Activated naive CD8-positive, alpha-beta T cell treated with anti-CD3 and anti-CD28 coated beads for 36 hours (primary cell): ENCODE measurements at regions not wholly inside any gene's neighbourhood (a gene's known extent, or its start where the extent isn't known, plus 50 kb on each side); places are given as distances from the start of the nearest gene placed in this dataset.
"Not testable (repeated sequence)": the region's sequence is repeated elsewhere in the genome, so short reads cannot be mapped to it uniquely, and the experiment has no call there.

ENCODE experiments used
- DNase-seq: peaks from one replicate; pipeline ENCODE4 v3.0.0; 2021
- H3K27ac Mint-ChIP-seq: one replicate; pipeline ENCODE4 v1.8.0; 2022; ENCODE audit warnings: mild to moderate bottlenecking, moderate library complexity, mixed read lengths
- H3K27me3 Mint-ChIP-seq: one replicate; pipeline ENCODE4 v1.8.0; 2022; ENCODE audit warnings: mild to moderate bottlenecking, mixed read lengths
- H3K36me3 Mint-ChIP-seq: one replicate; pipeline ENCODE4 v1.8.0; 2021; ENCODE audit warnings: mild to moderate bottlenecking, mixed read lengths
- H3K4me1 Mint-ChIP-seq: one replicate; pipeline ENCODE4 v1.8.0; 2021; ENCODE audit warnings: mixed read lengths
- H3K4me3 Mint-ChIP-seq: one replicate; pipeline ENCODE4 v1.8.0; 2022; ENCODE audit warnings: mild to moderate bottlenecking, moderate library complexity, mixed read lengths
- H3K9me3 Mint-ChIP-seq: one replicate; pipeline ENCODE4 v1.8.0; 2022; ENCODE audit warnings: mixed read lengths

DNA sequence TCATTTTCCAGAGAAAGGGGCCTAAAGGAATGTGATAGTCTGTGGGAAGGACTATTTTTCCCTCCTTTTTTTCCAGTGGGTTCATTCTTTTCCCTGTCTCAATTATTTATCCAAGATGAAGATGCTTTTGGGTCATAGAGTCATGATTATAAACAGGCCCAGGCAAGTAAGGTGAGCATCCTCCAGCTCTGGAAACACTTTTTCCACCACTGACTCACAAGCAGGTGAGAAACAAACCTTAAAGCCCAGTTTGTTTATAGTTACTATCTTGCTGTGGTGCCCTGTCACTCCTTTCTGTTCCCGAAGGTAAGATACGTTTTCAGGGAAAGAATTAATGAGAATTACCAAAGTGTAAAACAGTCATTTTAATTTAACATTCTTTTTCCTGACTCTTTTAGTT is 107.7 kb upstream of the IFNG-AS1 start:
- DNase-seq, result no peak
- H3K27me3 Mint-ChIP-seq, result no peaks in the 10 kb centered on the region
- no peak overlapping the region for H3K27ac Mint-ChIP-seq
- H3K36me3 Mint-ChIP-seq, result no peaks in the 10 kb centered on the region
- H3K4me3 Mint-ChIP-seq, result no peak overlapping the region
- peaks cover 17% of the 10 kb centered on the region for H3K4me1 Mint-ChIP-seq
- H3K9me3 Mint-ChIP-seq, result peaks cover 1% of the 10 kb centered on the region

DNA sequence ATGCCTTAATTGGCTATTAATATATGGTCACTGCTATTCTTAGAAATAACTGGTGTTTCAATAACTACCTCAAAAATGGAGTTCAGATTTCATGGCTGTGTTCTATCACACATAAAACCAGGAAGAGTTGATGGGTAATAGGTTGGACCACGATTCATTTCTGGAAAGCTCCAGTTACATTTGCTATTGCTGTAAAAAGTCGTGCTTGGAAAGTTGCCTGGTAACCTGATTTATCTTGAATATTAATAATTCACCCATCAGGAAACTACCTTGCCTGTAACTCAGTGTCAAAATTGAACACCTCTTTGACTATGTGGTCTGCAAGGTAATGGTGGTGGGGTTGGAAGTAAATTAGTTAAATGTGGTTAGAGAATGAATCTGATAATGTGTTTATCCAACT is 104.7 kb upstream of the IFNG-AS1 start:
- Mint-ChIP-seq H3K4me3 (no peak overlapping the region), H3K27me3 (no peaks in the 10 kb centered on the region), H3K27ac (no peak overlapping the region)

DNA sequence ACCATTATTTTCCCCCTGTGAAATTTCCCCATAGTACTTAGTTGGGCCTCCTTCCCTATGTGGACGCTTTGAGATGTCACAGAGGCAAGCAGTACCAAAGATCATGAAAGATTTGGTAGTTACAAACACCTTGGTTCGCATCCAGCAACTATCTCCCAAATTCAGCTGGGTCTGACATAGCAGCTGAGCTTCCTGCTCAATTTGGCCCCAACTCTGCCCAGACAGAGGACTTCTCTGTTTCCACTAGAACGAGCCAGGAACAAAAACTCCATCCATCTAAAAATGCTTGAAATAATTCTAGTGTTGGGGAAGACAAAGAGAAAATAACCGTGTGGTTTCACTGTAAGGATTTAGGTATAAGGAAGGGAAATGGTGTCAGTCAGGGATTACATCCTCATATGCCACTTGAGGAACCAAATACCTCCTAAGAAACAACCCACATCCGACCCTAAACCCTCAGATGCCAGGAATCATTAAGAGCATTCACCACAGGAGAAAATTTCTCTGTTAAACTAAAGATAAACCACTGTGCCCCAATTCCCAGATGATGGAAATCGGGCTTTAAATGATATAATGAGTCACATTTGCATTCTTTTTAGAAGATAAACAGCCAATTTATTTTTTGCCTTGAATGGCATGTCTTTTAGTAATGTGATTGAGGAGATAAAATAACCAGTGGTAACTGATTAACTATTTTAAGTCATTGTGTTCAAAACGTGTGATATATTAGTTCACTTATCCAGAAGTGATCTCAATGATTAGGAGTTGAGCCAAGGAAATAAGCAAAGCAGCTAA is 103.7 kb upstream of the IFNG-AS1 start:
- Mint-ChIP-seq H3K4me1 (peaks cover 19% of the 10 kb centered on the region), H3K27ac (no peak overlapping the region), H3K9me3 (no peaks in the 10 kb centered on the region), H3K36me3 (no peaks in the 10 kb centered on the region), H3K4me3 (no peak overlapping the region), H3K27me3 (no peaks in the 10 kb centered on the region)
- DNase-seq, result no peak

More for the DNA sequence above, 104.7 kb upstream of the IFNG-AS1 start:
- DNase-seq, result no peak
- Mint-ChIP-seq H3K9me3 (no peaks in the 10 kb centered on the region), H3K36me3 (no peaks in the 10 kb centered on the region), H3K4me1 (peaks cover 17% of the 10 kb centered on the region)

DNA sequence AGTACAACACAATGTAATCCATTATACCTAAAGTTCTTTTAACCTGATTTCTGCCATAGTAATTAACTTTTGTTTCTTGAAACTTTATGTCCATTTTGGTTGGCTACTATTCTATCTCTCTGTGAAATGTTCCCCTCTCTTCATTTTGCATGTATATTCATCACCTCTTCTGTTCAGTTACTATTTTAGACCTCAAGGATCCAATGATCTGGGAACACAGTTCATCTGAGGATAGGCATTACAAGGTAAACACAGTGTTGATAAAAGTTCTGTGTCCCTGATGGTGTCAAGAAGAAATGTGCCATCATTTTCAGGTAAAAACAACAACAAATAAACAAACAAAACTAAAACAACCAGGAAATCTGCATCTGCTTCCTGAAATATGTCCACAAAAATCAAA is 102.2 kb upstream of the IFNG-AS1 start:
- no peak overlapping the region for H3K27ac Mint-ChIP-seq
- no peaks in the 10 kb centered on the region for H3K36me3 Mint-ChIP-seq
- H3K27me3 Mint-ChIP-seq, result no peaks in the 10 kb centered on the region
- no peak overlapping the region for H3K4me3 Mint-ChIP-seq
- H3K4me1 Mint-ChIP-seq, result peaks cover 17% of the 10 kb centered on the region
- no peak for DNase-seq
- H3K9me3 Mint-ChIP-seq, result no peaks in the 10 kb centered on the region

- DNase-seq, result no peak
- no peaks in the 10 kb centered on the region for H3K36me3 Mint-ChIP-seq
- H3K9me3 Mint-ChIP-seq, result peaks cover 2% of the 10 kb centered on the region
- H3K27me3 Mint-ChIP-seq, result no peaks in the 10 kb centered on the region
- peaks cover 12% of the 10 kb centered on the region for H3K4me1 Mint-ChIP-seq
- no peak overlapping the region for H3K4me3 Mint-ChIP-seq
- H3K27ac Mint-ChIP-seq, result no peak overlapping the region
These were observed 99.3 kb upstream of the IFNG-AS1 start for GRCh38 chr12:67889931-67890330.

DNA sequence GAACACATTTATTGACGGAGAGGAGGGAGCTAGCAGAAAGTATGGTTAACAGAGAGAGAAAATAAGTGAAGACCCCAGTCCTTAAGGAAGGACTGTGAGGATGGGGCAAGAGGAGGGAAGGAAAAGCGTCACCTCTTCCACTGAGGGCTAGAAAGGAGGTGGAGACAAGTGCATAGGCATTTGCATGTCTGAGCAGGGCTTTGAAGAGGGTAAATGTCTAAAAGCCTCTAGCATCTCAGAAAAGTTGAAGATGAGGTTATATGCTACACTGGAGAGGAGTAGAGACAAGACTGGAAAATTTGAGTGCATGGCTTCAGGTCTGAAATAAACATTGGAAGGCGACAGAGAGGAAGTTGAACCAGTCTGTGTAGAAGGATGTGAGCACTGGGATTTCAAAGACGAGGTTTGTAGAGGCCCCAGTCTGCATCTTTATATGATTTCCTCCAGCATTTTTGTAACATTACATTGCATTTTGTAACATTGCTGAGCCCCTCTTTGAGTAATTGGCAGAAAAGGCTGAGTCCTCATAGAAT is 98.5 kb upstream of the IFNG-AS1 start:
- no peak overlapping the region for H3K4me3 Mint-ChIP-seq
- peaks cover 12% of the 10 kb centered on the region for H3K4me1 Mint-ChIP-seq
- DNase-seq, result no peak
- H3K27ac Mint-ChIP-seq, result no peak overlapping the region
- no peaks in the 10 kb centered on the region for H3K36me3 Mint-ChIP-seq
- no peaks in the 10 kb centered on the region for H3K27me3 Mint-ChIP-seq
- H3K9me3 Mint-ChIP-seq, result peaks cover 4% of the 10 kb centered on the region

- DNase-seq, result no peak
- Mint-ChIP-seq H3K4me1 (peaks cover 12% of the 10 kb centered on the region), H3K27me3 (no peaks in the 10 kb centered on the region)
These were observed 97.7 kb upstream of the IFNG-AS1 start for GRCh38 chr12:67891596-67891995.

GRCh38 chr12:67892259-67893021 is 96.8 kb upstream of the IFNG-AS1 start:
- no peak overlapping the region for H3K4me3 Mint-ChIP-seq
- peaks cover 5% of the 10 kb centered on the region for H3K9me3 Mint-ChIP-seq
- H3K27ac Mint-ChIP-seq, result no peak overlapping the region
- no peak for DNase-seq
- H3K27me3 Mint-ChIP-seq, result no peaks in the 10 kb centered on the region
- H3K4me1 Mint-ChIP-seq, result peaks cover 12% of the 10 kb centered on the region
- no peaks in the 10 kb centered on the region for H3K36me3 Mint-ChIP-seq

More at GRCh38 chr12:67891596-67891995, 97.7 kb upstream of the IFNG-AS1 start:
- no peak overlapping the region for H3K4me3 Mint-ChIP-seq
- H3K9me3 Mint-ChIP-seq, result peaks cover 5% of the 10 kb centered on the region
- no peaks in the 10 kb centered on the region for H3K36me3 Mint-ChIP-seq
- H3K27ac Mint-ChIP-seq, result no peak overlapping the region

DNA sequence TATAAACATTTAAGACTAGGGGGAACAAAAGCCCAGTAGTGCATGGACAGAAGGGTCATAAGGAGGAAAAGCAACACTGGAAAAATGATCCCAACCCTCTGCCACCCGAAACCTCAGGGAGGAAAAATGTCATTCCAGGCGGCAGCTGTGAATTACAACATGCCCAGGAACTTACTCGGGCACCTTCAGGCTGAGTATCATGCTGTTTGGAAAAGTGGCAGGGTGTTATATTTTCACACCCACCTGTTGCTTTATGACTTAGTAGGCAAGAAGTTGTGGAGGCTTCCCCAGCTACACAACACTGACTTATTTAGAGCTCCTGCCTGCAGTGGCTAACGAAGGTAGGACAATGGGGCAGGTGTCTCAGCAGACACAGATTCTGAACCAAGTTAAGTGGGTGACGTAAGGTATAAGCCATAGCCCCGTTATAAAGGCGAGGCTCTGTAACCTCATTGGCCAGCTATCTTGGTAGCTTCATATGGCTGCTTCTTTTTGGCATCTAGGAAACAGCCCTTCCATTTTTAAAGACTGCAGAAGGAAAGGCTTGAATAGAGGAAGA is 96.1 kb upstream of the IFNG-AS1 start:
- Mint-ChIP-seq H3K27ac (no peak overlapping the region), H3K36me3 (no peaks in the 10 kb centered on the region), H3K4me1 (peaks cover 14% of the 10 kb centered on the region), H3K4me3 (no peak overlapping the region), H3K9me3 (peaks cover 5% of the 10 kb centered on the region), H3K27me3 (no peaks in the 10 kb centered on the region)
- no peak for DNase-seq

GRCh38 chr12:67900418-67900817 is 88.8 kb upstream of the IFNG-AS1 start:
- H3K9me3 Mint-ChIP-seq, H3K27me3 Mint-ChIP-seq, H3K4me3 Mint-ChIP-seq, H3K36me3 Mint-ChIP-seq, H3K4me1 Mint-ChIP-seq, H3K27ac Mint-ChIP-seq, DNase-seq: not testable (repeated sequence)

DNA sequence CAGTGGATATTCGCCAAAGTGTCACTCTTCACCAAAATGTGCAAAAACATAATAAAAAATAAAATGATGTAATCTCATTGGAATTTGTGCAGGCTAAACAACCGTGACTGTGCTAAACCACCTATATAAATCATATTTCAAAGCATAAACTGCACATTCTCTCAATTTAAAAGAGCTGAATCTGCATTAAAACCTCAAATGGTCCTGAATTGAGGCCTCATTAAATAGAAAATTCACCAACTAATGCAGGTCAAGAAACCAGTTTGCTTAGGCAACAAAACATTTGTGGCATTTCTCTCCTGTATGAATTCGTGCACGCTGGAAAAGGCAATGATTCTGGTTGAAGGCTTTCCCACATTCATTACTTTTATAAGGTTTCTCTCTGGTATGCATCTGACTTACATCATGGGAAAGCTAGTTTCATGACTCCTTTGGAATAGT is 80.1 kb upstream of the IFNG-AS1 start:
- Mint-ChIP-seq H3K36me3 (peaks cover 3% of the 10 kb centered on the region), H3K9me3 (no peaks in the 10 kb centered on the region)

GRCh38 chr12:67909681-67910080 is 79.6 kb upstream of the IFNG-AS1 start:
- no peak overlapping the region for H3K27ac Mint-ChIP-seq

More for the DNA sequence above, 80.1 kb upstream of the IFNG-AS1 start:
- Mint-ChIP-seq H3K27me3 (no peaks in the 10 kb centered on the region), H3K4me3 (no peak overlapping the region), H3K4me1 (peaks cover 1% of the 10 kb centered on the region), H3K27ac (no peak overlapping the region)
- no peak for DNase-seq

GRCh38 chr12:67910360-67911274 is 78.6 kb upstream of the IFNG-AS1 start:
- H3K27ac Mint-ChIP-seq, result no peak overlapping the region
- peaks cover 1% of the 10 kb centered on the region for H3K4me1 Mint-ChIP-seq
- no peaks in the 10 kb centered on the region for H3K9me3 Mint-ChIP-seq
- H3K4me3 Mint-ChIP-seq, result no peak overlapping the region
- H3K36me3 Mint-ChIP-seq, result peaks cover 3% of the 10 kb centered on the region
- no peak for DNase-seq
- H3K27me3 Mint-ChIP-seq, result no peaks in the 10 kb centered on the region

More at GRCh38 chr12:67909681-67910080, 79.6 kb upstream of the IFNG-AS1 start:
- H3K4me1 Mint-ChIP-seq, result peaks cover 1% of the 10 kb centered on the region
- H3K27me3 Mint-ChIP-seq, result no peaks in the 10 kb centered on the region
- no peaks in the 10 kb centered on the region for H3K9me3 Mint-ChIP-seq
- DNase-seq, result no peak
- H3K36me3 Mint-ChIP-seq, result peaks cover 3% of the 10 kb centered on the region
- H3K4me3 Mint-ChIP-seq, result no peak overlapping the region

- Mint-ChIP-seq H3K27ac (no peak overlapping the region), H3K9me3 (no peaks in the 10 kb centered on the region), H3K4me3 (no peak overlapping the region), H3K36me3 (peaks cover 3% of the 10 kb centered on the region), H3K27me3 (no peaks in the 10 kb centered on the region), H3K4me1 (peaks cover 1% of the 10 kb centered on the region)
- DNase-seq, result no peak
These were observed 78.0 kb upstream of the IFNG-AS1 start for GRCh38 chr12:67911275-67911600.
